ENCODE measurements at regions not wholly inside any gene's neighbourhood (a gene's known extent, or its start where the extent isn't known, plus 50 kb on each side); places are given as distances from the start of the nearest gene placed in this dataset.

GRCh38 chr5:93300945-93301344 is 280.1 kb downstream of the NR2F1-AS1 start:
- no peak for TF ChIP-seq CTCF (IDR thresholded peaks at IDR 0.05 in 8 of 11, conservative IDR thresholded peaks at IDR 0.05 in 3 of 11)
- no peak for TF ChIP-seq POLR2A (IDR thresholded peaks at IDR 0.05)
- no peak for TF ChIP-seq POLR2AphosphoS5 (IDR thresholded peaks at IDR 0.05)

Data from spleen (tissue), 7 donors.